AG20443 (cell line): ENCODE measurements at regions not wholly inside any gene's neighbourhood (a gene's known extent, or its start where the extent isn't known, plus 50 kb on each side); places are given as distances from the start of the nearest gene placed in this dataset.
A peak's percentile ranks its signal among the peaks of the same experiment; 100 is the strongest.
"Not testable (repeated sequence)": the region's sequence is repeated elsewhere in the genome, so short reads cannot be mapped to it uniquely, and the experiment has no call there.

Source experiments
- DNase-seq: peaks from one replicate; pipeline ENCODE4 v3.0.0; 2012; ENCODE audit warnings: low spot score, mixed read lengths

DNA sequence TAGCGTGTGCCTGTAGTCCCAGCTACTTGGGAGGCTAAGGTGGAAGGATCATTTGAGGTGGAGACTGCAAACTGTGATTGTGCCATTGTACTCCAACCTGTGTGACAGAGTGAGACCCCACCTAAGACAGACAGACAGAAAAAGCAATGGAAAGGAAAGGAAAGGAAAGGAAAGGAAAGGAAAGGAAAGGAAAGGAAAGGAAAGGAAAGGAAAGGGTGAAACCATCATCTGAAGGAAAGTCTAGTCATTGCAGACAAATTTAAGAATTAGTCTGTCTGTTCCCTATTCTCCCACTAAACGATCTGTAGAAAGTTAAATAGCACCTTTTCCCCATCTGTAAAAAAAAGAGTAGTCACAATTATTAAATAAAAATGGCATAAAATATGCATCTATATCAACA lies 91.1 kb upstream of the SKAP2 start:
- no peak for DNase-seq

DNA sequence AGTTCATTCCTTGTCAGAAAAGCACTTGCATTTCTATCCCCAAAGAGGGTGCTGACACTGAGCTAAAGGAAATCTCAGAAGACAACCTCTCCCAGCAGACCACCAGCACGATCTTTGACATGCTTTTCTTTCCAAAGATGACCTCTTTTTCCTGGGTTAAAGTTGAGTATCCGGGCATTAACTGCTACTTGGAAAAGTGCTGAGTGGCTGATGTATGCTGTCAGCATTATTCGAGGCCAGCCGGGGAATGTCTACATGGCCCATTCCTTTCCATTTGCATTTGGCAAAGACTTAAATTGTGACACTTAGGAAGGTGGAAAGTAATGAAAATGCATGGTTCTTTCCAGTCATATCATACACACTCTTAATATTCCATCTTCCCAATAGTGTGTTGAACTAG lies 90.6 kb upstream of the SKAP2 start:
- DNase-seq, result no peak

DNA sequence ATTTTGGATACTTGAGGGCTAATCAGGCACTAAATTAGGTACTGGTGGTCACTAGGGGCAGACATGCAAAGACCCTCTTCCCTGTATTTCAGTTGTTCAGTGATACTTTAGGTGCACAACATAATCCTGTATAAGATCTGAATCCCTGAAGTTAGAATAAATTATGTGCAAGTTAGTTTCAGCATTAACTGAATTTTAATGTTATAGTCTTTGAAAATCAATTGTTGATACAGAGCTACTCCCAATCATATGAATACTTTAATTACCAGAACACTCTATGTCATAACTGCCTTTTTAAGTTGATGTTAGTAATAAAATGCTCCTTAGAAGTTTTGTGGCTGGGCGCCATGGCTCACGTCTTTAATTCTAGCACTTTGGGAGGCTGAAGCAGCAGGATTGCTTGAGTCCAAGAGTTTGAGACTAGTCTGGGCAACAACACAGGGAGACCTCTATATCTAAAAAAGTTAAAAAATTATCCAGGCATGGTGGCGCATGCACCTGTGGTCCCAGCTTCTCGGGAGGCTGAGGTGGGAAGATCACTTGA lies 87.1 kb upstream of the SKAP2 start:
- no peak for DNase-seq

DNA sequence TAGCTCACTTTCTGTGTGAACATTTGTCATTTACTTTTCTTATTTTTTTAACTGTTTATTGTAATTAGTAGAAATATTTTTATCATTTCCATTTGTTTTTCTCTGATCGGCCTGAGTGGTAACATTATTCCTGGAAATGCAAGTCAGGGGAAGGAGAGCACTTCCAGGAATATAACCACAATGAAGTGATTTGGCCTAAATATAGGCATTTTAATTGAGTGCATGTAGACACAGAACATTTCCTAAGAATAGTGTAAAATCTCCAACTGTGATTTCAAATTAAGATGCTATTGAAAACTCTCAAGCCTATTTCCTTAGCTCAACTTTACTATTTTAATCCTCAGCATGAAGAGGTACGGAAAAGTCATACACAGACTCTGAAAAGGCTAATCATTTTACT lies 86.5 kb upstream of the SKAP2 start:
- DNase-seq, result no peak

DNA sequence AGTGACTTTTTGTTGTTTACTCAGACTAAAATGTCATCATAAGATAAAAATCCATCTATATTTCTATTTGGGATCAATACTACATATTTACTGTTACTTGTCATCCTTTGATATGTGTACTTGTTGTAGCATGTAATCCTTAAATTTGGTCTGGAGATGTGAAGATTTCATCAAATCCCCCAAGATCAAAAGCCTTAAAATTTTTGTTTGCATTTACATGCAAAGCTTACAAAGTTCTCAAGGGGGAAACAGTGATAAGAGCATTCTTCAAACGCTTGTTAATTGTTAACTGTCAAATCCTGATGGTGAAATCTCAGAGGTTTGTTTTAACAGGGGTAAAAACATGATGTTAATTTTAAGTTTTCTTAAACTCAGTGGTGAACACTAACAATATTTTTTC lies 84.9 kb upstream of the SKAP2 start:
- no peak for DNase-seq

DNA sequence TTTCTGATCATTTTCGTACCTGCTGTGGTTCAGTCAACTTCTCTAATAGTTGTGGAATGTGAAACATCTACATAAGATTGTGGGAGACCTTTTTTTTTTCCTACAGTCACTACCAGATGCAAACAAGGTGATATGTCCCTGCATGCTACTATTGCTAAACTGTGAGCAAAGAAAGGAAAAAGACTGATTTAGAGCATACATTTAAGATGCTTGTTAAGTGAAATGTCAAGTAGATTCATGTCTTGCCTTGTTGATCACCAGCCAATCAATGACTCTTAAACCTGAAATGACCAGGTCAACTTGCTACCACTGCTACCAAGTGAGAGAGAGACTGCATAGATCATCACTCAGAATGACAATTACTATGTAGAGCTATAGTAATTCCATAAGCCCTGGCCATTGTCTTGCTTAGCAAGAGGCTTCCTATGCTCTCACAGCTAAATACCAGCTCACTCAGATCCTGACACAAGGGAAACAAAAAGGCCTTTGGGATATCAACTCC lies 84.3 kb upstream of the SKAP2 start:
- DNase-seq, result no peak

DNA sequence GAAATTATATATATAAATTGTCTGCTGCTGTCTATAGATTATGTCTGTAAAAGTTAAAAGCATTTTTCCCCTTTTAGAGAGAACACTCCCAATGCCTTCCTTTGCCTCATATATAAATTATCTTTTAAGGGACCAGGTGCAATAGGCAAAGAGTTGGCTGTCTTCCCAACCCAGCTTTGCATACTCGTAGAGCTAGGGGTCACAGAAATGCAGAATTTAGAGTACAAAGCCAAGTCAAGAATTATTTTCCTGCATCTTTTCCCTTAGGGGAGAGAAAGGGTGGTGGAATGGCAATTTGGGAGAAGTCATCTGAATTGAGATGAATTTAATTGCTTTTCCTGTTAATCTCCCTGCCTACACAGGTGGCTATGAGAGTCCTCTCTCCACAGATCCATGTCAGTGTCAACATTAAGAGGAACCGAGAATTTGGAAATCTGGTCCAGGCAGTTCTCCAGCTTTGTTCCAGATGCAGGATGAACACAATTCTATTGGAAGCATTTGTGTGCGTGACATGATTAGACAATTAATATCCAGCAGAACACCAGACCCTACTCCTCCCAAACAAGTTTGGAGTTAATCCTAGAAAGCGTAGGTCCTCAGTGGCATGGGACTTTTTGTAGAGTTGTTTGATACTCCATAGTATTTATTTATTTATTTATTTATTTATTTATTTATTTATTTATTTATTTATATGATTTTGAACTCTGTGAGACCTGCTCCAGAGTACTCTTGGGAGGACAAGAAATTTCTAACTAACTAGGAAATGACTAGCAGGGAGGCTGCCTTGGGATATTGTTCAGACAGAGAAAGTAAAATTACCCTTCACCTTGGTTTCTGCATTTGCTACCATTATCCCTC lies 80.3 kb upstream of the SKAP2 start:
- no peak for DNase-seq

DNA sequence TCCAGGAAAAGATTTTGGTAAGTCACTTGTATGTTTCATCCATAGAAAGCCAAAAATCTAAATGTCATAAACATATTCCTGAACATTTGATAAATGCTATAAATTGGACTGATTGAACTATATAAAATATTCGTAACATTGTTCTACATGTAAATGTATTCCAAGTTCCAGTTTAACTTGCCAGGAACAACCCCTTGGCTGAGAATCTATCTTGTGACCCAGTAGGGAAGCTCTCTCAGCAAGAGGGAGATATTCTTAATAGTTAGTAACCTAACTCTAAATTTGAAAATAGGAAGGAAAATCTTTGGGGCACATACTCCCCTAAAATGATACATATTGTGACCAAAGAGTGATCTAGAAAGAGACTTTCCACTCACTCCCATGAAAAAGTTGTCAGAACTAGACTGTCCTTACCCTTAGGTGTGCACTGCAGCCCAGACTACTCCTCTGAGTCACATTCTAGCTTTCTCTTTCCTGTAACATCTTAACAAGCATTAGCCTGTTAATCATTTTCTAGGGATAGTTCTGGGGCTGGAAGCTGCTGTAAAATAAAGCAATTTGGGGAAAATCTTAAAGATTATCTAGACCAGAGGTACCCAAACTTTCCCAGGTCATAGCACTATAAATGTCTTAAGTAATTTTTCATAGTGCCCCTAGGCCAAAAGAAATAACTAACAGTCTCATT lies 73.7 kb upstream of the SKAP2 start:
- DNase-seq, result peak; percentile 19

DNA sequence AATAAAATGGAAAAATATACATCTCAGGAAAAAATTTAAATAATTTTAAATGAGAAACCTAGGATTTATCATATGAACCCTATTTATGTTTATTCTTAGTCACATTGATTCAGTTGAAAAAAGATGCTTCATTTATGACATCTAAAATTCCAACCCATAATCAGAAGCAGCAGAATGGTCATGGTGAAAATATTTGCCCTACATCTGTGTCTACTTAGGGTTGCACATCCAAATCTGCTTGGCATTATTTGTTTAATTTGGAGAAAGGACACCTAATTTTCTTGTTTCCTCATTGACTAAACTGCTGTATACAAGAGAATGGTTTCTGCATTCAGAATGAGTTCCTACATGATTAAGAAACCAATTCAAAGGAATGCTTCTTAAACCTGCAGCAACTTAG lies 72.9 kb upstream of the SKAP2 start:
- peak; percentile 47 for DNase-seq

DNA sequence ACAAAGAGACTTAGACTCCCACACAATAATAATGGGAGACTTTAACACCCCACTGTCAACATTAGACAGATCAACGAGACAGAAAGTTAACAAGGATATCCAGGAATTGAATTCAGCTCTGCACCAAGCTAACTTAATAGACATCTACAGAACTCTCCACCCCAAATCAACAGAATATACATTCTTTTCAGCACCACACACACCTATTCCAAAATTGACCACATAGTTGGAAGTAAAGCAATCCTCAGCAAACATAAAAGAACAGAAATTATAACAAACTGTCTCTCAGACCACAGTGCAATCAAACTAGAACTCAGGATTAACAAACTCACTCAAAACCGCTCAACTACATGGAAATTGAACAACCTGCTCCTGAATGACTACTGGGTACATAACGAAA lies 68.2 kb upstream of the SKAP2 start:
- not testable (repeated sequence) for DNase-seq

DNA sequence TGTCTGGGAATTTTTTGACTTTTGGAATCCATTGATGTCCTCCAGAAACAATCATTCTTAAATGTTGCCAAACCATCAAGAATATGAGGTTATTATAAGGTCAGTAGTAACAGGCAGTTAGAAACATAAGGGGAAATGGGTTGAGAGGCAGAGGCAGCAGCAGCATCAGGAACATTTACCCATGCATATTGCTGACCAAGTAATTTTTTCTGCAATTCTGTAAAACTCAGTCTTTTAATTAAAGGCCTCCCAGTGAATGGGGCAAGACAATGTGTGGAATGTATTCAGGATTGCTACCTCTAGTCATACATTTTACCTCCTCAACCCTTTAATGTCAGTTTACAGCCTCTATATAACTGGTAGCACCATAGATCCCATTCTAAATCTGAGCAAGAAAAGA lies 66.5 kb upstream of the SKAP2 start:
- DNase-seq, result no peak

DNA sequence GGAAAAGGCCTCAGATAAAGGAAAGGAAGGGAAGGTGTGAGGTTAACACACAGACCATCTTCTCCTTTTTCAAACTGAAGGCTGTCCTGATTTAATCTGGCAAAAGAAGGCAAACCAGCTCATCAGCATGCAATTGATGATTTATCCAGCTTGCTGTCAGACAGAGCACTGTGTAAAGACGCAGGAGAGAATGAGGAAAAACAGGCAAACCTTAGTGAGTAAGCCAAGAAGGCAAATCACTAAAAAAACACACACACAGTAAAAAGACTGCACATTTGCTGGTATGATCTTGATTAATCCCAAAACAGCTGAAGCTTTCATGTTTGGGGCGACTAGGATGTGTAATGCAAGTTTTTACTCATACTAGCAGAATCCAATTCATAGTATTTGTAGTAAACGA lies 65.8 kb upstream of the SKAP2 start:
- DNase-seq, result peak; percentile 44

DNA sequence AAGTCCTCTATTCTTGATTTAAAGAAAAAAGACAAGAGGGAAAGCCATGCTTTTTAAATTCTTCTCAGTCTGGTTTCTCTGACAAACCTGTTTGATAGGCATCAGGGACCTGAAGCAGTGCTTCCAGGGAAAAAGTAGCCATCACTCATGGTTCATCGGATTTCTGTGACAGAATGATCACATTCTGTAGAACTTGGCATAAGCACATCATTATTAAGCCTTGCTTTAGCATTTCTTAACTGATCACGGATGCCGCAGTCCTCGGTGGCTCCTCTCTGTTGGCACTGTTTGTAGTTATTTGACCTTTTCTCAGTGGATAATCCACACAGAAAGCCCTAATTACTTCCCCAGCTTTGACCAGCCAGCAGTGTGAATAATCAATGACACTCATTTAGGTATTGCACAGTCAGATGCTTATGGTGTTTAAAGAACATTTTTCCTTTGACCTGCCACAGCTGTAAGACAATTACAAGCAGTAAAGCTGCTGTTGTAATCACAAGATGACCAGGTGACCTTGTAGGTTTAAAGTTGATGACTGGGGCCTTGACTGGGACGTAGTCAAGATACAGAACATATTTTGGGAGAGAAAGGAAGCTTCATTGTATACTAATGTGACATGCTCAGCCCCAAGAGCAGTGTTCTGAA lies 64.4 kb upstream of the SKAP2 start:
- DNase-seq, result no peak

DNA sequence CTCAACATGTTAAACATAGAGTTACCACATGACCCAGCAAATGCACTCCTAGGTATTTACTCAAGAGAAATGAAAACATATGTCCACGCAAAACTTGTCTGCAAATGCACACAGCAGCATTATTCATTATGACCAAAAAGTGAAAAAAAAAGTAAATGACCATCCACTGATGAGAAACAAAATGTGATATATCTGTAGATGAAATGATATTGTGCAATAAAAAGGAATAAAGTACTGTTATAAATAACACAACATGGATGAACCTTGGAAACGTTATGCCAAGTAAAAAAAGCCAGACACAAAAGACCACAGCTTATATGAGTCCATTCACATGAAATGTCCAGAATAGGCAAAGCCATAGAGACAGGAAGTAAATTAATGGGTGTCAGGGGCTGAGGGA lies 61.4 kb upstream of the SKAP2 start:
- DNase-seq, result no peak

DNA sequence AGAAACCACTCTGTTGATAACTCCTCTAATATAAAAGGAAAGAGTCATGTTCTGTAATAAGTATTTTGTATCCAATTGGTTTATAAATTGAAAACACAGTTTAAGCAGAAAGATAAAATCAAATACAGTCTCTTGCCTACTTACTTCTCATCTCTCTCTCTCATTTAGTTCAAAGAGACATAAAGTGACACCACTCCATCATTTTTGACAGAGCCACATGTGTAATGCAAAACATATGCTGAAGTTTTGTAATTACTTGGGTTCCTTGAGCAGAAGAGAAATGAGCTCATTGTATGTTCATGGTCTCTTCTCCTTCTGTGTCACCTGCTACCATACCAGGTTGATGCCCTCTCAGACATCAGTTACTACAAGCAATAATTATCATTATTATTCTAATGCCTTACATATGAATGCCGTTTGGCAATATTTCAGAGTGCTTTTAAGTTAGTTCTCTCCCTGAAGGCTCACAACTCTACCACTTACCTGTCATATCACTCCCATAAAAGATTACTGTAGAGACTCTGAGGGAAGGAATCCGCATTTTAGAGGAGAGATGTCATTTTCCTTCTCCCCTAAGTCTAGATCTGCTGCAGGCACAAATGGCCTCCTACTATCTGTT lies 59.9 kb upstream of the SKAP2 start:
- DNase-seq, result no peak

DNA sequence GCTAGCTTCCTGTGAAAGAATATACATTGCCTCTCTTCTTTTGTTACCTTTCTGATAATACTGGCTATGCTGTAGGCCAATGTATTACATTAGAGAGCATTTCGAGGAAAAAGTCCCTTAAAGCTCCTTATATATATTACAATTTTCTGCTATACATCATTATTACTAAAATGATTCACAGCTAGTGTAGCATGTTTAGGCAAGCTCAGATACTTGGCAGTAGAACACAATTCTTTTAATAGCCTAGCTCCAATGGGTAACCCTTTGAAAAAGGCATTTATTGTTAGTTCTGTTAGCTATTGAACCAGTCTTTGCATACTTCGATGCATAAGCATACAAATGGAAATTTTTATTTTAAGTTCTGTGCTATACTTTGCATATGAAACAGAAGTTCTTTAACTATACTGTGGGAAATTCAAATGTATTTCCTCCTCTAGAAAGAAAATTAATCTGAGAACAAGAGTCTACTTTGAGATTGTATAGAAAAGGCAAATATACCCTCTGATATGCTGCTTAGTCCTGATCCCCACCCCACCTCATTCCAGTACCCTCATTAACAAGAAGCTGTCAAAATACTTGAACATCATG lies 55.6 kb upstream of the SKAP2 start:
- DNase-seq, result no peak

DNA sequence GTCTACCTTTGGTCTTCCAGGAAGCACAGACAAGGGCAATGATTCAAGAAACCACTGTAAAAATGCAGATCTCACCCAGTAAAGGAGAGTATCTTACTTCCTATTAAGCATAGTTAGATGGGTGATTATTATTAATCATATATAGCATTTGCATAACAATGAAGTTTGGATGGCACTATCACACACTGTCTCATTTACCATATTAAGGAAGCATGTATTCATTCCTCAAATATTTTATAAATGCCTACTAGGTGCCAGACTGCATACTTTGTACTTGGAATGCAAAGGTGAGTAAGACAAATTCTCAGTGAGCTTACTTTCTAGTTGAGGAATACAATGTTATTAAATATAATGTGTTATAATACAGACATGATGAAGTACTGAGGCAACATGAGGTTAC lies 53.9 kb upstream of the SKAP2 start:
- no peak for DNase-seq

DNA sequence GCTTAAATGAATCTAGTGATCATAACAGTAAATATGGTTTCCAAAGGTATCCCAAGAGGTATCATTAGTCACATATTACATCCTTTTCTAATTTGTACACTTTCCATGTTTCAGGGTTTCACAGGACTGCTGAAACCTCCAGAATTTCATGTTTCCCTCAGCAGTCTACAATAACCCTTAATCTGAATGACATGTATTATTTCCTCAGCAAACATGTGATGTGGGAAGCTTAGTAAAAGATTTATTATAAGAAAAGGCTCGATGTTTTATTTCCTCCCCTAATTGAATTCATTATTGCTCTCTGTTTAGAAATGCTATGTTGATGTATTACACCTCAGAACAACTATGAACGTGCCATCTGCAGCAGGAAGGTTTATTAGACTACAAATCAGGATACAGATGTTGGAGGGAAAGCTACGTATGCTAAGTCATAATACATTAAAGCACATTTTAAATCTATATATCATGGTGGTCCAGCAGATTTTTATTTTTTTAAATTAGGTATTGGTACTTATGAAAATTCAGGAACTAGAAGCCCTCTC lies 52.5 kb upstream of the SKAP2 start:
- DNase-seq, result no peak

DNA sequence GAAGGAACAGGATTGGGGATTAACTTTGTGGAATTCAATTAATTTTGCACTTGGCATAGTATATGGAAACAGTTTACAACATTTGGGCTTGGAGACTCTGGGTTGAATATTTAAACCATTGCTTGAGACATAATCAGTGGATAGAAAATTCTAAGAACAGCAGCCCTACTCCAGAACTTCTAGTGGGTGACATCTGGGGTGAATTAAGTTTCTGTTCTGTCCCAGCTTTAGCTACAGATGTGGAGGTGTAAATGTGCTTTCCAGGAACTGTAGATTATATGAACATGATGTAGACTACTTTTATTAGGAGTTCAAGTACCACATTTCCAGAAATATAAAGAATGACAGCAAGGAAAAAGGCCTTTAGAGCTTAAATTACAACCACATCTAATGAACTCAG lies 51.9 kb upstream of the SKAP2 start:
- DNase-seq, result no peak
